ENCODE measurements at regions not wholly inside any gene's neighbourhood (a gene's known extent, or its start where the extent isn't known, plus 50 kb on each side); places are given as distances from the start of the nearest gene placed in this dataset.

GRCh38 chr4:184924516-184924915 is 93.8 kb upstream of the HELT start:
- no peak for TF ChIP-seq CTCF (IDR thresholded peaks at IDR 0.05)
- no peak for TF ChIP-seq POLR2A (IDR thresholded peaks at IDR 0.05)
